SK-N-SH (cell line): ENCODE measurements at regions not wholly inside any gene's neighbourhood (a gene's known extent, or its start where the extent isn't known, plus 50 kb on each side); places are given as distances from the start of the nearest gene placed in this dataset.

ENCODE experiments used
- EP300 ChIP-seq, 2 experiments: IDR thresholded peaks; 2 replicates each; pipeline versions ENCODE4 v1.4.0 to v1.6.1; 2012; ENCODE audit warnings: borderline replicate concordance in 1 of 2, low read depth in 1 of 2, low read length in 1 of 2
- GATA2 ChIP-seq: sonication (generic); formaldehyde crosslinking; IDR thresholded peaks from 2 replicates; pipeline ENCODE4 v1.5.0; 2020; ENCODE audit warnings: mild to moderate bottlenecking, missing genetic modification reagents

DNA sequence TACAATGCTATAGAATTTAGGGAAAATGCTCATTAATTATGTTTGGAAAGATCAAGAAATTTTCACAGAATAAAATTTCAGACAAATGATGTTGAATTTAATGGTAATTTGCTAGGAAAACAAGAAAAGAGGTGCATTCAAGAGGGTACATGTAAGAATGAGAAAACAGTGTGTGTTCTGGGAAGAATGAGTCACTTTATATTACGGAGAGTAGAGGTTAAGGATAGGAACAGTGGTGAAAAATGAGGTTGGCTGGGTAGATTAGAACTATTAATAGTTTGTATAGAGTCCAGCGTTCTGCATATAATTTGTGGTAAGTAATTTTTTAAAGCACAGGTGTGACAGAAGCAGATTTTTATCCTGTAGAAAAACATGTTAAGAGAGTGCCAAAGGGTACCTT is 336.7 kb upstream of the MBL2 start:
- no peak for TF ChIP-seq EP300 (IDR thresholded peaks at IDR 0.05; ENCODE audit: borderline replicate concordance in 1 of 2, low read depth in 1 of 2, low read length in 1 of 2)
- TF ChIP-seq GATA2 (CRISPR knock-in tag) = no peak
